ENCODE measurements at regions not wholly inside any gene's neighbourhood (a gene's known extent, or its start where the extent isn't known, plus 50 kb on each side); places are given as distances from the start of the nearest gene placed in this dataset.

GRCh38 chr4:112853662-112854256 lies 195.7 kb upstream of the ANK2 start:
- TF ChIP-seq CTCF (IDR thresholded peaks at IDR 0.05) = no peak
- H3K4me3 Mint-ChIP-seq = no peak overlapping the region
- Histone ChIP-seq H3K27ac (ENCODE audit: low read depth in 1 of 2, low read length in 2 of 2) (no peak overlapping the region), H2AFZ (ENCODE audit: insufficient read depth, low read depth, low read length, poor library complexity, severe bottlenecking) (no peak overlapping the region), H3K79me2 (ENCODE audit: insufficient read depth, low read length) (no peaks in the 10 kb centered on the region), H3K4me1 (ENCODE audit: control insufficient read depth in 1 of 2, insufficient read depth in 2 of 2, low read length in 2 of 2) (no peaks in the 10 kb centered on the region), H4K20me1 (ENCODE audit: insufficient read depth, low read length) (no peaks in the 10 kb centered on the region), H3K27me3 (ENCODE audit: control insufficient read depth in 2 of 2, insufficient read depth in 2 of 2, low read length in 2 of 2) (no peaks in the 10 kb centered on the region), H3K4me3 (replicated peaks in 1 of 3; ENCODE audit: low read depth in 2 of 3, low read length in 3 of 3) (no peak overlapping the region), H3K36me3 (replicated peaks in 1 of 2; ENCODE audit: control insufficient read depth in 1 of 2, insufficient read depth in 2 of 2, low read length in 2 of 2) (no peaks in the 10 kb centered on the region), H3K9ac (ENCODE audit: insufficient read depth, low read length, poor library complexity, severe bottlenecking) (no peak overlapping the region), H3K4me2 (replicated peaks; ENCODE audit: extremely low read depth, low read length, poor library complexity, severe bottlenecking) (no peak overlapping the region), H3K9me3 (replicated peaks in 1 of 2; ENCODE audit: control insufficient read depth in 1 of 2, insufficient read depth in 1 of 2, low read length in 2 of 2) (no peaks in the 10 kb centered on the region)
- no peaks in the 10 kb centered on the region for H3K4me1 Mint-ChIP-seq
- no peaks in the 10 kb centered on the region for H3K9me3 Mint-ChIP-seq
- intact Hi-C loops (cut with micrococcal nuclease) = no loop called here
- WGBS (ENCODE audit: insufficient coverage) = 100% methylated on average over 1 of the region's 3 CpGs
- no peak for DNase-seq
- peaks cover 2 to 10% (median 8%) of the 10 kb centered on the region in 3 donors for H3K27me3 Mint-ChIP-seq (ENCODE audit: low read depth in 3 of 3)
- no peaks in the 10 kb centered on the region for H3K36me3 Mint-ChIP-seq
- H3K27ac Mint-ChIP-seq = no peak overlapping the region

DNA sequence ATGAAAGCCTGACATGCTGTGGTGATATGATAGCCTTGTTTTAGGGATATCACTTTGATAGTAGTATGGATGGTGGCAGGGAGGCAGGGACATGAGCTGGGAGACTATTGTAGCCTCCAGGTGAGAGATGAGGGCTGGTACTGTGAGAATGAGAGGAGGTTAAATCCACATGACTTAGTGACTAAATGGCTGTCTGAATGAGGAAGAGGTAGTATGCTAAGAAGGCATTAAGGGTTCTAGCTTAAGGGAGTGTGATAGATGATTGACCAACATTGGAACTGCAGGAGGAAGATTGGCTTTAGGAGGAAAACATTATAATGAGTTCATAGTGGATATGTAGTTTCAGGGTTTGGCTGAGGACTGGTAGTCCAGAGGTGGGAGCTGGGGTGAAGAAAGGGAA lies 195.0 kb upstream of the ANK2 start:
- Histone ChIP-seq H4K20me1 (ENCODE audit: insufficient read depth, low read length) (no peaks in the 10 kb centered on the region), H3K79me2 (ENCODE audit: insufficient read depth, low read length) (no peaks in the 10 kb centered on the region), H3K4me3 (replicated peaks in 1 of 3; ENCODE audit: low read depth in 2 of 3, low read length in 3 of 3) (no peak overlapping the region), H3K27ac (ENCODE audit: low read depth in 1 of 2, low read length in 2 of 2) (no peak overlapping the region), H2AFZ (ENCODE audit: insufficient read depth, low read depth, low read length, poor library complexity, severe bottlenecking) (no peak overlapping the region), H3K9ac (ENCODE audit: insufficient read depth, low read length, poor library complexity, severe bottlenecking) (no peak overlapping the region), H3K9me3 (replicated peaks in 1 of 2; ENCODE audit: control insufficient read depth in 1 of 2, insufficient read depth in 1 of 2, low read length in 2 of 2) (no peaks in the 10 kb centered on the region), H3K4me2 (replicated peaks; ENCODE audit: extremely low read depth, low read length, poor library complexity, severe bottlenecking) (no peak overlapping the region), H3K27me3 (ENCODE audit: control insufficient read depth in 2 of 2, insufficient read depth in 2 of 2, low read length in 2 of 2) (no peaks in the 10 kb centered on the region), H3K36me3 (replicated peaks in 1 of 2; ENCODE audit: control insufficient read depth in 1 of 2, insufficient read depth in 2 of 2, low read length in 2 of 2) (no peaks in the 10 kb centered on the region), H3K4me1 (ENCODE audit: control insufficient read depth in 1 of 2, insufficient read depth in 2 of 2, low read length in 2 of 2) (no peaks in the 10 kb centered on the region)
- intact Hi-C loops (cut with micrococcal nuclease) = no loop called here
- TF ChIP-seq CTCF (IDR thresholded peaks at IDR 0.05) = no peak
- Mint-ChIP-seq H3K4me1 (no peaks in the 10 kb centered on the region), H3K27ac (no peak overlapping the region), H3K9me3 (no peaks in the 10 kb centered on the region), H3K4me3 (no peak overlapping the region), H3K27me3 (ENCODE audit: low read depth in 3 of 3) (peaks cover 2 to 10% (median 8%) of the 10 kb centered on the region in 3 donors), H3K36me3 (no peaks in the 10 kb centered on the region)
- DNase-seq = no peak

Data from CD14-positive monocyte (primary cell).